HAP-1 (cell line): ENCODE measurements at regions not wholly inside any gene's neighbourhood (a gene's known extent, or its start where the extent isn't known, plus 50 kb on each side); places are given as distances from the start of the nearest gene placed in this dataset.
"Not testable (repeated sequence)": the region's sequence is repeated elsewhere in the genome, so short reads cannot be mapped to it uniquely, and the experiment has no call there.

ENCODE experiments used
- DNase-seq, 2 experiments: peaks; one replicate each; pipeline ENCODE4 v3.0.0-alpha.2; 2016 to 2020; ENCODE audit warnings: low spot score in 2 of 2
- H3K27me3 ChIP-seq: fragments of 250-450 bp; sonication (Bioruptor Pico); 2 replicates; pipeline ENCODE4 v1.5.1; 2020; ENCODE audit warnings: low read depth, mild to moderate bottlenecking, moderate library complexity
- H3K36me3 ChIP-seq: fragments of 250-450 bp; sonication (Bioruptor Pico); replicated peaks from 2 replicates; pipeline ENCODE4 v1.5.1; 2020; ENCODE audit warnings: mild to moderate bottlenecking
- H3K4me1 ChIP-seq: fragments of 250-450 bp; sonication (Bioruptor Pico); 2 replicates; pipeline ENCODE4 v1.5.1; 2020; ENCODE audit warnings: mild to moderate bottlenecking
- H3K4me3 ChIP-seq: fragments of 250-450 bp; sonication (Bioruptor Pico); 2 replicates; pipeline ENCODE4 v1.5.1; 2020; ENCODE audit warnings: mild to moderate bottlenecking, moderate library complexity
- H3K9me3 ChIP-seq: fragments of 250-450 bp; sonication (Bioruptor Pico); 2 replicates; pipeline ENCODE4 v1.5.1; 2020; ENCODE audit warnings: mild to moderate bottlenecking, moderate library complexity
- in situ Hi-C: fragments of 300-500 bp; cut with MboI; formaldehyde crosslinking; loops from 3 replicates; pipeline ENCODE4 v1.14.3; 2020; ENCODE audit warnings: low sequenced_read_pairs, inconsistent platforms, mixed read lengths

DNA sequence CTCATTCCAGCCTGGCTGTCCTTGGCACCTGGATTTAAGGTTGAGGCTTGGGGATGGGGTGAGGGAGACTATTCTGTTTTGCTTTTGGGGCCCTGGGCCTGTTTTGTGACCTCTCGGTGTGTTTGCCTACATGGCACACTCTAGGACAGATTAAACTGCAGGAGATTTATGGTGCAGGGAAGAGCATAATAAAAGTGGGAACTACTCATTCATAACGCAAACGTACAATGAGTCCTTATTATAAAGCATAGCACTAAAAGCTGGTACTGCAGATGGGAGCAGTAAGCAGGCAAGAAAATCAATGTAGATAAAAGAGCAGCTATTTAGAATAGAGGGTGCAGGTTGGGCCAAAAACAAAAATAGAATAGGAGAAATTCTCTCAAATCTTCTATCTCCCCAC, 238.4 kb downstream of the ACTR3 start:
- in situ Hi-C loops = no loop called here
- Histone ChIP-seq H3K36me3 (no peaks in the 10 kb centered on the region), H3K4me3 (no peak overlapping the region), H3K9me3 (no peaks in the 10 kb centered on the region), H3K4me1 (no peaks in the 10 kb centered on the region), H3K27me3 (no peaks in the 10 kb centered on the region)
- DNase-seq = no peak

DNA sequence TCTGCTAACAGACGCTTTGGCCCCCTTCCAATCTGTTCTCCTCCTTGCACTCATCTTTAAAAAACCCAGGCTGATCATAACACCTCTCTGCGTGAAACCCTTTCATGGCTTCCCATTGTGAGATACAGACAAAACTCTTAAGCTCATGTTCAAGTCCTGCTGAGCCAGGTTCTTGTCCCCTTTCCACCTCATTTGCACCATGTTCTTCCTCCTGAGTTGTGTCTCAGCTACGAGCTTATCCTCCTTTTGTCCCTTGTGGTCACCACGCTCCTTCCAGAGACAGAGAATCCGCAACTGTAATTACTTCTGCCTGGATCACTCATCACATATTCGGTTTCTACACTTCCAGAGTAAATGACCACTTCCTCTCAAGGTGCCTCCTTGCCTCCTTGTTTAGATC, 238.8 kb downstream of the ACTR3 start:
- Histone ChIP-seq H3K9me3 (no peaks in the 10 kb centered on the region), H3K27me3 (no peaks in the 10 kb centered on the region), H3K36me3 (no peaks in the 10 kb centered on the region), H3K4me3 (no peak overlapping the region), H3K4me1 (no peaks in the 10 kb centered on the region)
- in situ Hi-C loops = no loop called here
- DNase-seq = no peak

- DNase-seq, H3K4me1 ChIP-seq, in situ Hi-C loops, H3K9me3 ChIP-seq, H3K27me3 ChIP-seq, H3K4me3 ChIP-seq, H3K36me3 ChIP-seq: not testable (repeated sequence)
Observed at GRCh38 chr2:114132050-114132449, 242.2 kb downstream of the ACTR3 start.

- H3K4me3 ChIP-seq = no peak overlapping the region
- H3K9me3 ChIP-seq = no peaks in the 10 kb centered on the region
- no peaks in the 10 kb centered on the region for H3K36me3 ChIP-seq
- no peaks in the 10 kb centered on the region for H3K27me3 ChIP-seq
- DNase-seq = no peak
- H3K4me1 ChIP-seq = no peaks in the 10 kb centered on the region
- in situ Hi-C loops = no loop called here
Observed at GRCh38 chr2:114134146-114134545, 244.3 kb downstream of the ACTR3 start.

DNA sequence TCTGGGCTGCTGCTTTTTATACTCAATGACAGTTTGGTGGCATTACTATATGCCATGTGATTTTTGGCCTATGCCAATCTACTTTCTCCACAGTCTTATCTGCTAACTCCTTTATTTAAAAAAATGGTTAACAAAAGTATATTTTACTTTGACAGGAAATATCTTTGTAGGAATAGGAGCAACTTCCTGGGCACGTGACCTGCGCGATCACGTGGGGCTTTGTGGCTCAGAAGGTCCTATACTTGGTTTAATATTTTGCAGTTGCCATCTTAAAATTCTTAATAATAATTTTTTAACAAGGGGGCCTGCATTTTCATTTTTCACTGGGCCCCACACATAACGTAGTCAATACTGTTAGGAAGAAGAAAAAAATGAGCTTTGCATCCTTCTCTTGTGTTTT, 249.7 kb downstream of the ACTR3 start:
- Histone ChIP-seq H3K4me1 (no peaks in the 10 kb centered on the region), H3K27me3 (no peaks in the 10 kb centered on the region), H3K9me3 (no peaks in the 10 kb centered on the region), H3K4me3 (no peak overlapping the region), H3K36me3 (no peaks in the 10 kb centered on the region)
- in situ Hi-C loops = no loop called here
- no peak for DNase-seq

DNA sequence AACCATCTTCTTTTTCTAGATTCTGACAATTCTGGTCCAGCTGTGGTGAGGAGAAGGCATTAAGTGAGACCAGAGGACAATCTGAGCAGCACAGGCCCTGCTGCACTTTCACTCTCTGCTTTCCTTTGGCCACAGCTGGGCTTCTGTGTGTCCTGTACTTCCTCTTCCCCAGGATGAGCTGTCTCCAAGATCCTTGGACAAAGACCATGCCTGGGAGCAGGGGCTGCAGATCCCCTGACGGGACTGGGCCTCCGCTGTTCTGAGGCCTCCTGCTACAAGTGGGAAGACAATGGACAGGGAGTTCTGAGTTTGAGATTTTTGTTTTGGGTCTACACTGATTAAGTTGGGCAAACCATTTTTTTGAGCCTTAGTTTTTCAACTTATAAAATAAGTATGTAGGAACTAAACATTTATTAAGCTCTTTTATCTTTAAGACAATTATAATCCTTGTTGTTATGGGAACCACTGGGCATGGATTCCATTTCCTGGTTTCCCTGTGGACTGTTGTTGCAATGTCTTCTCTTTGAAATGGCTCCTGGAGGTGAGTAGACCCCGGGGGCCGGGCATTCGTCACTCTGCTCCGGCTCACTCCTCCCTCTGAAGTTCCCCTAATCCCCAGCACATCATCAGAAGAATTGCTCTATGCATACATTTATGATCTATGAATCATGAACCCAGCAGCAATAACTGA, 266.6 kb downstream of the ACTR3 start:
- DNase-seq = no peak
- H3K4me3 ChIP-seq = no peak overlapping the region
- in situ Hi-C loops = no loop called here

DNA sequence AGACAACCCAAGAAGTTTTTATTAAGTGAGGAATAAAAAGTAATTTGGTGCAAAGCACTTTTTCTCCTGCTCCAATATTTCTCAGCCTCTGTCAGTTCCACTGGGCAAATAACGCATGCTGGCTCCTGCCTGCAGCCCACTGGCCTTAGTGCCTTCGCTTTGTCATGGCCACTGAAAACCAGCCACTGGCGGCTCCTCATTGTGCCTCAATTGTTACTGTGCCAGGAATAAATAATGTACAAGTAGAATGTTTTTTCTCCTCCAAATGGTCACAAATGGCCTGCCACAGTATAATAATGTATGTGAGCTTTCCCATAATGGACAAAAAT, 267.1 kb downstream of the ACTR3 start:
- no peaks in the 10 kb centered on the region for H3K36me3 ChIP-seq
- no peak overlapping the region for H3K4me3 ChIP-seq
- no peaks in the 10 kb centered on the region for H3K27me3 ChIP-seq
- no peak for DNase-seq
- H3K9me3 ChIP-seq = no peaks in the 10 kb centered on the region
- in situ Hi-C loops = no loop called here
- no peaks in the 10 kb centered on the region for H3K4me1 ChIP-seq

More for the DNA sequence above, 266.6 kb downstream of the ACTR3 start:
- no peaks in the 10 kb centered on the region for H3K4me1 ChIP-seq
- no peaks in the 10 kb centered on the region for H3K27me3 ChIP-seq
- H3K9me3 ChIP-seq = no peaks in the 10 kb centered on the region
- H3K36me3 ChIP-seq = no peaks in the 10 kb centered on the region

GRCh38 chr2:114160263-114160981, 270.5 kb downstream of the ACTR3 start:
- in situ Hi-C loops = no loop called here
- no peak overlapping the region for H3K4me3 ChIP-seq
- H3K36me3 ChIP-seq = no peaks in the 10 kb centered on the region
- H3K9me3 ChIP-seq = no peaks in the 10 kb centered on the region
- no peaks in the 10 kb centered on the region for H3K4me1 ChIP-seq
- H3K27me3 ChIP-seq = no peaks in the 10 kb centered on the region
- DNase-seq = no peak

GRCh38 chr2:114161371-114161770, 271.5 kb downstream of the ACTR3 start:
- H3K4me3 ChIP-seq = no peak overlapping the region
- H3K4me1 ChIP-seq = no peaks in the 10 kb centered on the region
- no peaks in the 10 kb centered on the region for H3K27me3 ChIP-seq
- H3K9me3 ChIP-seq = no peaks in the 10 kb centered on the region
- no peaks in the 10 kb centered on the region for H3K36me3 ChIP-seq
- in situ Hi-C loops = no loop called here
- no peak for DNase-seq

DNA sequence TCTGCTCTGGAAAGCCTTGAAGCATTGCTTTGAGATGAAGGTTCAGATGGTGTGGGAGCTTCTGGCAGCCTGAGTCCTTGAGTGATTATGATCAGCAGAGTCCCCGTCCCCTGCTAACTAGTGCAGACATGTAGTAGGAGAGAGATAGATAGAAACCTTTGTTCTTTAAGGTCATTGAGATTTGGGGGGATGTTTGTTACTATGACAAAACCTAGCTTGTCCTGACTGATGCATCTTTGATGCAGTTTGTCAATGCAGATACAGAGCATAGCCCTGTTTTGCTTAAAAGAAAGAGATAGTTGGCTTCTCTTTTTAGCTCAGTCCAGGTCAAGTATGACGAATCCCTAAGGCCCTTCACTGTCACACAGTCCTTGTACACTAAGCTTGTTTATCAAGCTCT, 274.6 kb upstream of the DPP10 start:
- Histone ChIP-seq H3K4me1 (no peaks in the 10 kb centered on the region), H3K4me3 (no peak overlapping the region), H3K36me3 (no peaks in the 10 kb centered on the region), H3K9me3 (no peaks in the 10 kb centered on the region), H3K27me3 (no peaks in the 10 kb centered on the region)
- no peak for DNase-seq
- in situ Hi-C loops = no loop called here

DNA sequence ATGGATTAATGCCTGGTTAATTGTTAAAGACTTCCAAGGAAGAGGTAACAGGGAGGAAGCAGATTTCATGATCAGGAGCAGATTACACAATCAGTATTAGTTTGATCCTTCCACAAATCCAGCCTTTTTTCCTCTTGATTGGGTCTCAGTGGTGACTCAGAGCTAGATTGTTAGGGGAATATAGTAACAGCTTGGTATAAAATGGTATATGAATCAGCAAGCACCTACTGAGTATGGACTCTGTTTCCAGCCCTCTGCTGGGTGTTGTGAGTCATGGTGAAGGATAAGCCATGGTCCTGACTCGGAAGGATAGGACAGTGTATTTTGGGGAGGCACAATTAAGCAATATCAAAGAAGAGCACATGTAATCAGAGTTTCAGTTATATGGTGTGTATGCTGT, 272.4 kb upstream of the DPP10 start:
- no peaks in the 10 kb centered on the region for H3K27me3 ChIP-seq
- in situ Hi-C loops = no loop called here
- H3K9me3 ChIP-seq = no peaks in the 10 kb centered on the region
- no peak for DNase-seq
- no peak overlapping the region for H3K4me3 ChIP-seq
- no peaks in the 10 kb centered on the region for H3K36me3 ChIP-seq
- no peaks in the 10 kb centered on the region for H3K4me1 ChIP-seq

DNA sequence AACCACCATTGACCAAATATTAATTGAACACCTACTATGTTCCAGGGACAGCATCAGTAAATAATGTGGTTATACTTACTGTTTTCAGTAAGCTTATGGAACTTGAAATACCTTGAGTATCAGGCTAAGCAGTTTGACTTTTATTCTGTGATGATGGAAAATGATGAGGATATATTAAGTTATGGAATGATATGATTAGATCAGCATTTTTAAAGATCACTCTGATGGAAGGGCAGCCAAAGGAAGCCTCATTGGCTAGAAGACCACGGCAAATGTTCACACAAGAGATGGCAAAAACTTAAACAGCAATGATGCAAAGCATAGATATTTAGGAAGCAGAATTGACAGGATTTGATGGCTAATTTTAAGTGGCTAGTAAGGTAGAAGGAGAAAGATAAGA, 266.9 kb upstream of the DPP10 start:
- Histone ChIP-seq H3K36me3 (no peaks in the 10 kb centered on the region), H3K27me3 (no peaks in the 10 kb centered on the region), H3K9me3 (no peaks in the 10 kb centered on the region), H3K4me1 (no peaks in the 10 kb centered on the region), H3K4me3 (no peak overlapping the region)
- in situ Hi-C loops = no loop called here
- DNase-seq = no peak

DNA sequence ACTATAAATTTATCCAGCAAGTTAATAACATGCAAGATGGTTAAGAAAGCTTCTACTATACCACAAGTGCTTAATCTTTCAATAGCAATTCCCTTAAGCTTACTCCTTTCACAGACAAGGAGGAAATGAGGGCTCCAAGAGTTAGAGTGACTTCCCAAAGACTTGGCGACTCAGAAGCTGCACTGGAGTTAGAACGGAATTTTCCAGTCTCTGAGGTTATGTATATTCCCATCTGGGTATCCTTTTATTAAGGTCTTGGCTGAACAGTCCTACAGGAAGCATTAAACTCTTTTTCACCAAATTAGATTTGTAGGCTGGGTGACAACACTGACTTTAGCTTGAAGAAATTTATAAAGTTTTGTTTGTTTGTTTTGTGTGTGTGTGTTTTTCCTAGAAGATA, 256.9 kb upstream of the DPP10 start:
- DNase-seq = no peak
- no peak overlapping the region for H3K4me3 ChIP-seq
- H3K4me1 ChIP-seq = no peaks in the 10 kb centered on the region
- H3K9me3 ChIP-seq = no peaks in the 10 kb centered on the region
- no peaks in the 10 kb centered on the region for H3K27me3 ChIP-seq
- in situ Hi-C loops = no loop called here
- no peaks in the 10 kb centered on the region for H3K36me3 ChIP-seq

- peaks cover 7% of the 10 kb centered on the region; the same call in 1 of the 2 replicates for H3K27me3 ChIP-seq
- H3K36me3 ChIP-seq = no peaks in the 10 kb centered on the region
- no peak for DNase-seq
- no peak overlapping the region for H3K4me3 ChIP-seq
- no peaks in the 10 kb centered on the region for H3K4me1 ChIP-seq
- no peaks in the 10 kb centered on the region for H3K9me3 ChIP-seq
- in situ Hi-C loops = no loop called here
Observed at GRCh38 chr2:114192362-114192761, 250.1 kb upstream of the DPP10 start.

- H3K9me3 ChIP-seq = no peaks in the 10 kb centered on the region
- no peak overlapping the region for H3K4me3 ChIP-seq
- H3K36me3 ChIP-seq = no peaks in the 10 kb centered on the region
- no peaks in the 10 kb centered on the region for H3K27me3 ChIP-seq
- in situ Hi-C loops = no loop called here
- no peaks in the 10 kb centered on the region for H3K4me1 ChIP-seq
- DNase-seq = no peak
Observed at GRCh38 chr2:114201781-114202180, 240.7 kb upstream of the DPP10 start.
